ENCODE measurements at regions not wholly inside any gene's neighbourhood (a gene's known extent, or its start where the extent isn't known, plus 50 kb on each side); places are given as distances from the start of the nearest gene placed in this dataset.

DNA sequence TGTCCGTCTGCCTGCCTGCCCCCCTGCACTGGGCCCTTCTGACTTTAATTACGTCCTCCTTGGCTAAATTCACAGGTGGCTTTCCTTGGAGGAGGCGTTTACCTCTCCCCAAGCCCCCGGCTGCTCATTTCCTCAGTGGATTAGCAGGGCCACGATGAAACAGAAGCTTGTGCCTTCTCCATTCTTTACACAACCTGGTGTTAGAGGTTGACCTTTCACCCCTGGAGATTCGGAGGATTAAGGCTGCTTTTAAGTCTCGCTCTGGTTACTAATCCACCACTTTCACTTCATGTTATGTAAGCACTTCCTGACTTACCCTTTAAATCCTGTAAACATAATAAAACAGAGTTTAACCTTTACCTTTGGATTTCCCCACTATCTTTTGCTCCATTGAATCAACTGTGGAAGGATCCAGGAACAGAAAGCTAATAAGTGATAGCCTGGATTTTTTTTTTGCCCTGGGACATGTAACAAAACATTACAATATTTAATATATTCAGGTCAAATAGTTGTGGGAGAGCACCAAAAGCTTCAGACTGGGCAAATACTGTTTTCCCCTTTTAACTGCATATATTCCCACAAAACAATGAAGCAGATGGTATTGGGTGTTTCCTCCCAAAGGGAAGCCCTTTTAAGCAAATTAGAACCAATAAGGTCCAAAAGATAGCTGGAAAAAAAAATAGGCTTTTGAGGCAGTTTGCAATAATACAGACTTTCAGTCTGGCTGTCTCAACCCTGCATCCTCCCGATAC is 370.2 kb downstream of the EN1 start:
- no peak overlapping the region for H3K4me3 ChIP-seq (ENCODE audit: low read depth, low read length)

DNA sequence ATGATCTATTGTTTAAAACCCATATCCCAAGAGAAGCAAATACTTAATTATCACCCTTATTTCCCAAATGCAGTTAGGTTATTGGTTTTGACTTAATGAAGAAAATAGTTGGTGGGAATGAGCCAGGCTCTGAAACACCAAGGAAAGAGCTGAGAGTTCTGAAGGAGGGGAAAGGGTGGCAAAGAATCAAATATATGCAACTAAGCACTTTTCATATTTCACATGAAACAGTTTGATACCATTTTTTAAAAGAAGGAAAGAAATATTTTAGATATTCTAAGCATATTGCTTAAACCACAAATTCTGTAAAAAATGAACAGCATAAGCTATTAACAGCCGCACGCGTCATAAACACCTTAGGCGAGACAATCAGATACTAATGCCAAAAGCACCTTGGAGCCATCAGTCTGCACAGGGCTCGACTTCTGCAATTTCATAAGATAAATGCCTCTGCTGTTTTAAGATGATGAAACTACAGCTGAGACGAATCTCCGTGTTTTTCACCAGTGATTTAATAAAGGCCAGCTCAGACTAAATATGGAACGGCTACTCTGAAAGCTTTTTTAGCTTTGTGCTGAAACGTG is 371.7 kb downstream of the EN1 start:
- no peak overlapping the region for H3K4me3 ChIP-seq (ENCODE audit: low read depth, low read length)

- no peak overlapping the region for H3K4me3 ChIP-seq (ENCODE audit: low read depth, low read length)
Observed at GRCh38 chr2:118474541-118474920, 372.9 kb downstream of the EN1 start.

DNA sequence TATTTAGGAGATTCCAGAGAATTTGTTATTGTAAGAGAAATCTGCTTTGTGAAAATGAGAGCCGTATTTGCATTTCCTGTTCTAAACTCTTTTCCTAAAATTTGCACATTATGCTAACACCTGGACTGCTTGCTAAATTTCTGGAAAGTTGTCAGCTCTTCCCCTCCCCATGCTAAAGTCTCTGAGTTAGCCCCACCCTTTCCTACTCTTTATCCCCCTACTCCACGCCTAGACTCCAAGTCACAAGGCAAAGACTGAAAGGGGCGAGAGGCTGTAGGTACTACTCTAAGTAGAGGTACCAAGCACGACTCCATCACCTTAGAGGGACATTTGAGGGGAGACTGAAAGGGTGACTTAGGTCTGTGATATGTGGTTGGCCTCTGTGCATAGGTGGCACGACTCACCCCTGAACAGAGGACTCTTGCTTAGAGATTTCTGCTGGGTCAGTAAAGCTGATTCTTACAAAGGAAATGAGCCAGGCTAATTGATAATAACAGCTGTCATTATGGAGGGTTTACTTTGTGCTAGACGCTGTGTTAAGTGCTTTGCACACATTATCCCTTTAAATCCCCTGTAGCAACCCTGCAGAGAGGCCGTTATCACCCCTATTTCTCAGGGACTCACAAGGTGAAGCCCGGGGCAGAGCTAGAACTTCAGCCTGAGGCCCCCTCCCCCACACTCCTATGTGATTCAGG is 373.5 kb downstream of the EN1 start:
- H3K4me3 ChIP-seq (ENCODE audit: low read depth, low read length): no peak overlapping the region

DNA sequence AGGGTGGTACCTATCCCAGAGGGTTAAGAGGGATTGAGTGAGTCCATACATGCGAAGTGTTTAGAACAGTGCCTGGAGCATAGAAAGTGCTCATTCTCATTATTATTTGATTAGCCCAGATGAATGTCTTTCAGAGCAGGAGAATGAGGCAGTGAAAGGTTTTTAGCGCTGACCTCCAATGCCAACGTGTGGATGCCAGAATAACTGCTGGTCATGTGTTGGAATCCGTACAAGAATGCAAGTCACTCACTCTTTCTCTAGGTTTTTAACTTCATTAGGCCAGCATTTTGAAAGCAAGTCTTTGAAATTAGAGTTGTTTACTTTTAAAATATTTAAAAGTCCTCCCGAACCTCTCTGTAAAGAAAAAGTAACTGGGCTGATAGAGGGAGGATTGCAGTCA is 374.2 kb downstream of the EN1 start:
- H3K4me3 ChIP-seq (ENCODE audit: low read depth, low read length): no peak overlapping the region

GRCh38 chr2:118470297-118470696 is 377.2 kb downstream of the EN1 start:
- H3K4me3 ChIP-seq (ENCODE audit: low read depth, low read length): no peak overlapping the region

DNA sequence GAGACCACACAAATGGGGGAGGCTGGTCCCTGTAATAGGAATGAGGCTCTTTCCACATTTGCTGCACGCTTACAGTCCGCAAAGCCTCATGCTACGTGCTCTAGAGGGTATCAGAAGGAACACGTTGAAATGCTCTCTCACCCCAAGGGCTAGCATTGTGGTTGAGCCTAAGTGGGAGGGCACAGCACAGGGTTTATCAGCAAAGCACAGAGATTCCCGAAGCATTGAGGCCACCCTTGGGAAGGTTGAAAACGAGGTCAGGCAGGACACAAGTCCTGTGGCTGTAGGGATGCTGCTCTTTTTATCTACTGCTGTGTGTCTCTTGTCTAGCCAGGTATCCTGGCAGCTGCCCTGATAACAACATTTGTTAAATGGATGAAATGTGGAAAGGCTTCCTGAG is 378.3 kb downstream of the EN1 start:
- H3K4me3 ChIP-seq (ENCODE audit: low read depth, low read length): no peak overlapping the region

- H3K4me3 ChIP-seq (ENCODE audit: low read depth, low read length): no peak overlapping the region
Observed at GRCh38 chr2:118464546-118465265, 376.4 kb downstream of the INSIG2 start.

- no peak overlapping the region for H3K4me3 ChIP-seq (ENCODE audit: low read depth, low read length)
Observed at GRCh38 chr2:118464046-118464445, 375.8 kb downstream of the INSIG2 start.

DNA sequence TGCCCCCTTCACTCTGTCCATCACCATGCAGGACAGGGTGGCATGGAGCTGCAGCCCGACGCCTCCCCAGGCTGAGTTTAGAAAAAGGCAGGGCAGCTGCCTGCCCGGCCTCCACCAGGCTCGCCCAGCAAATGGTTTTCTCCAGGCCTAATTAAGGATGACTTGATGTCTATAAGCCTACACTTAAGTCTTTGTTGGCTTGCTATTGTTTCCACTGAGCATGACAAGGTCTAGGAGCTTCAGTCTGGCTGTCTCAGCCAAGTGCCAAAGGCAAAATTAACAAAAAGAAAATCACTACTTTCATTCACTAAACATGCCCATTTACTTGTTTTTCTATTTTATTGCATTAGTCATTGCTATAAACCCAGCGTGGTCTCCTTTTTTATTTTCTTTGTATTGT is 372.2 kb downstream of the INSIG2 start:
- no peak overlapping the region for H3K4me3 ChIP-seq (ENCODE audit: low read depth, low read length)

DNA sequence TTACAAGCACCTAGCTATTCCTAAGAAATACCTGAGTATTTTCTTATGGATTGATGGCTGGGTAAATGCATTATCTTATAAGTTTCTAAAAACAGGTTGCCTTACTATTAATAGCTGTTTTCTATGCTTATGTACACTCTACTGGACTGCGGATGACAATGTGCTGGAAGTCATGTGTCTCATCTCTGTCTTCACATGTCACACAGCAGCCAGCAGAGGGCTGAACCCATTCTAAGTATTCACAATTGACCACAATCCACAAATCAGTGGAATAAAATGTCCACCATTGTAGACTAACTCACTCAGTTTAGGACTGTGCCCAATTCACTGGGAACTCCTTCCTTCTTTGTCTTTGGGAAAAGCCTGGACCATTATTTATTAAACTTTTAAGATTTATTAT is 371.2 kb downstream of the INSIG2 start:
- no peak overlapping the region for H3K4me3 ChIP-seq (ENCODE audit: low read depth, low read length)

DNA sequence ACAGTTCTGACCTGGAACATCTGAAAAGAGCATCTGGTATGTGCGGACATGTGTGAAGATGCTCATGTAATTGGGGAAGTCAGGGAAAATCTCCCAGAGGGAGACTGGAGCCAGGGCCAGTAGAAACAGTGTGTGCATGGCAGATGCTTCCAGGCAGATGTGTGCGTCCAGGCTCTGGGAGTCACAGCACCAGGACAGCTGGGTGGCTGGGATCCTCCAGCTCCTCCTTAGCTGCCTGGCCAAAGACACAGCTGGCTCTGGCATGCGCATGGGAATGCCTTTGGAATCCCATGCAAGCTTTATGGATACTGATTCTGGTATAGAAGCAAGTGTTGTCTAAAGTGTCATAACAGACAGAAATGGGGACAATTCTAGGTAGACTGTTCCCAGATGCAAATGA is 369.7 kb downstream of the INSIG2 start:
- H3K4me3 ChIP-seq (ENCODE audit: low read depth, low read length): no peak overlapping the region

DNA sequence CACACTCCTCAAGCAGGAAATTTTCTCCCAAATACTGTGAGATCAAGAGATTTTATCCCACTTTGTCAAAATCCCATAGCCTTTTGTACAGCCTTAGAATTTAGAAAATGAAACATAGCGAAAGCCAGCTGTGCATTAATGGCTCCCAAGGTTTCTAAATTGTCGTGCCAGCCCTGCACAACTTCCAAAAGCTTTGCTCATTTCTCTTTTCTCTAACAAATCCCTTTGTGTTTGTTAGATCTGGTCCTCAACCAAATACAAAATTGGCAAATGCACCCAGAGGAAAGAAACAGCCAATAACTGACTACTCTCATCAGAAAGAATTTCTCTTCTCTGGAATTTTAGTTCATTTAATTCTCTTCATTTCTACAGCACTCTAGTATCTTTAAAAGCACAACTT is 361.1 kb downstream of the INSIG2 start:
- no peak overlapping the region for H3K4me3 ChIP-seq (ENCODE audit: low read depth, low read length)

GRCh38 chr2:118443596-118443995 is 355.3 kb downstream of the INSIG2 start:
- H3K4me3 ChIP-seq (ENCODE audit: low read depth, low read length): no peak overlapping the region

DNA sequence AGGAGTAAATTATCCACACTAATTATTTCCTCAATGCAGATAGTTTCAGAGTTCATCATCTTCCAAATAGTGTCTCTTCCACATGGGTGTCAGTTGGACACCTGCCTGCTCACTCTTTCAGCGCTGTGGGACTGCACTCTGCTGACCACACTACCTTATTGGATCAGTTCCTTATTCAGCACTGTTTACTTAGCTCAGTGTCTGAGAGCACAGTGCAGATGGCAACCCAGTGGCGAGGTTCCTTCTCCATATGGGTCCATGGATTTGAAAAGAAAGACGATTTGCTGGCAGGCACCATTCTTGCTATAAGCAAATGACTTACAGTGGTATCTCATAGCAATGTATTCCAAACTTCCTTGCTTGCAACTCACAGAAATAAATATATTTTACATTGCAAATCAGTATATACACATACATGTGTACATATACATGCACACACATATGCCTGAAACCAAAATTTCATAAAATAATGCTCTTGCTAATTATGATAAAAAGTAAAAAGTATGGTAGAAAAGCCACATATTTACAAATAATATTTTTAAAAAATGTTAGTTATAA is 354.8 kb downstream of the INSIG2 start:
- H3K4me3 ChIP-seq (ENCODE audit: low read depth, low read length): no peak overlapping the region

GRCh38 chr2:118442046-118442445 is 353.8 kb downstream of the INSIG2 start:
- no peak overlapping the region for H3K4me3 ChIP-seq (ENCODE audit: low read depth, low read length)

DNA sequence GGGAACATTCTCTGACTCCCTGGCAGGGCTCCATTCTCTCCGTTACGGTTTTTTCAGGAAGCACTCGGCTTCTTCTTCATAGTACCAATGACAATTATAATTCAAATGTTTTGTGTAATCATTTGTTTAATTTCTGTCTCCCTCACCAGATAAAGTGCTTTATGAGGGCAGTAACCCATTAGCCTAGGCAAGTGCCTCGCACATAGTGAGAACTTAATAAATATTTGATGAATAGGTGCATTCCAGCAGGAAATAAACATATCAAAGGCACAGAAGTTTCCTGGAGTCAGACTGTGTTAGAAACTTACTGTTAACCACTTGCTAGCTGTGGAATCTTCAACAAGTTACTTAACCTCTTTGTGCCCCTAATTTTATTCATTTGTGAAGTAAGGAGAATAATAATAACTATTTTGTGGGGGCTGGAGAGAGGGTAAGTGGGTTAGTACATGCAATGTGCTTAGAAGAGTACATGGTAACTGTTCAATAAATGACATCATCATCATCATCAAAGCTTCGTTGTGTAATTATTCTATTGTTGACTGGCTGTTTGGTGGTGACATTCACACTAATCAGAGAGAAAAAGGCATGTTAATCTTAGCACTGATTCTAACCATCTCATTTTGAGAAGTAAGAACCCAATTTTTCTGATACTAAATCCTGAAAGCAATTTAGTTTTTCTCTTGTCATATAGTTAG is 352.3 kb downstream of the INSIG2 start:
- no peak overlapping the region for H3K4me3 ChIP-seq (ENCODE audit: low read depth, low read length)

DNA sequence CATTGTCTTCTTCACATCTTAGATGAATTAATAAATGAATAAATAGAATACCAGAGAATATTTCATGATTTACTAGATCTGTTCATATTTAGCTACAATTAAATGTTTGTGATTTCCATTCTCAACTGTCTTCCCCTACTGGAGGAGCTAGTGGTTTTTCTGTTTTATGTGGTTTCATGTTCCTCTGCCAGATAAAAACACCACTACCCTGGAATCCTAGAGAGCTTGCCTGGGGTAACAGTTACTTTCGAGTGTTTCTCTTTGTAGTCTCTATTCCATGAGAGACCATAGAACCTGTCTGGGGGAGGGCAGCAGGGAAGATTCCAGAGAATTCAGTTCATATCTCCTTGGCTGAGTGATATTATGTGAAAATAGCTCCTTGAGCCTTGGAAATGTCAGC is 349.2 kb downstream of the INSIG2 start:
- no peak overlapping the region for H3K4me3 ChIP-seq (ENCODE audit: low read depth, low read length)

DNA sequence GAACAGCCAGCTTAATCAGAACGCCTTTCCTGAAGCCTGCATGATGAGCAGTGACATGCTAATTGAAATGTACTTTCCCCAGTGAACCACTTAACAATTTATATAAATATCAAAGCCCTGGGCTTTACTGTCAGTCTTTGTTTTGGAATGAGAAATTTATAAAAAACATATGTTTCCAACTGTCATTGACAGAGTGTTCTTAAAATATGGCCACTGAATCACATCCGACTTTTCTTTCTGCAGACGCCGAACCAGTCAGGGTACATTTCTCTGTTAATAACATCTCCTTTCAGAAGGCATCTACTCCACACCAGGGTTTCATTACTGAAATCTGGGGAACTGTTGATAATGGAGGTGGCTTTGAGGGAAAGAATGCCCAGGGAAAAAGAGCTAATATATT is 343.7 kb downstream of the INSIG2 start:
- no peak overlapping the region for H3K4me3 ChIP-seq (ENCODE audit: low read depth, low read length)

GRCh38 chr2:118431586-118431985 is 343.3 kb downstream of the INSIG2 start:
- H3K4me3 ChIP-seq (ENCODE audit: low read depth, low read length): no peak overlapping the region

DNA sequence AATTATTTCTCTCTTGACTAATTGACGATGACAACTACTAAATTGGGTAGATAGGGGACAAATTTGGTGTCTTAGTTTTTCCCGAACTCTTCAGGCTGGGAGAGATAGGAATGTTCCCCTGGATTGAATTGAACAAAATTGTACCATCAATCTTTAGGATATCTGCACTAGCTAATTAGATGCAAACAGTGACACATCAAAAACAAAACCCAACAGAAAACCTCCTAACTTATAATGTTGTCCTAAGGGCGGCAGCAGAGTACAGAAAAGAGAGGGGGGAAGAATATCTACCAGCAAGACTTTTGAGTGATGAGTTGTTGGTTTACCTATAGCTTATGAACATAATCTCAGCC is 342.9 kb downstream of the INSIG2 start:
- no peak overlapping the region for H3K4me3 ChIP-seq (ENCODE audit: low read depth, low read length)

Data from iPS-11a (cell line).